ENCODE measurements at regions not wholly inside any gene's neighbourhood (a gene's known extent, or its start where the extent isn't known, plus 50 kb on each side); places are given as distances from the start of the nearest gene placed in this dataset.

DNA sequence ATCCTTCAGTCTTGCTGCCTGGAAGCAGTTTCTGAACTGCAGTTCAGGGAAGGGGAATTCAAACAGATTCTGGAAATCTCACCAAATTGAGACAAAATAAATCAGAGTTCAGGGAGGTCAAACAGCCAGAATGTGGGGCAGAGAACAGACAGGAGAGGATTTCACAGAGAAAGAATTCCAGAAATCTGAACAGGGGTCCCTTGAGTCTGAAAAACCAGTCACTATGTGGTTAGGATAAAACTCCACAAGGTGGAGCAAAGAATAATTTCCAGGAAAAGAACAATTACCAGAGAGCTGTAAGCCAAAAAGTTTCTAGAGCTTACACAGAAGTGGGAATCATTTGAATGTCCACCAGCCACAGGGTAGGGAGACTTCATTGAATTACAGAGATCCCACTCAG is 84.7 kb downstream of the URB2 start:
- H3K4me1 ChIP-seq (ENCODE audit: control insufficient read depth in 5 of 5, insufficient read depth in 5 of 5, low read length in 5 of 5): peaks cover 0 to 20% (median 7%) of the 10 kb centered on the region in 5 donors
- H3K4me3 ChIP-seq (ENCODE audit: low read depth in 1 of 5, low read length in 5 of 5): no peak overlapping the region
- H3K27me3 ChIP-seq (ENCODE audit: control insufficient read depth in 5 of 5, insufficient read depth in 4 of 5, low read length in 5 of 5): no peaks in the 10 kb centered on the region
- H3K9me3 ChIP-seq (ENCODE audit: control insufficient read depth in 5 of 5, low read length in 5 of 5): no peaks in the 10 kb centered on the region
- H3K27ac ChIP-seq (ENCODE audit: low read depth, low read length): peak overlapping the region; percentile 67
- no peaks in the 10 kb centered on the region for H3K36me3 ChIP-seq (ENCODE audit: control insufficient read depth in 5 of 5, insufficient read depth in 5 of 5, low read length in 5 of 5)
- peak overlapping the region in 2 of 5 donors; percentile 4 to 56 for H3K9ac ChIP-seq (ENCODE audit: low read length in 5 of 5)

DNA sequence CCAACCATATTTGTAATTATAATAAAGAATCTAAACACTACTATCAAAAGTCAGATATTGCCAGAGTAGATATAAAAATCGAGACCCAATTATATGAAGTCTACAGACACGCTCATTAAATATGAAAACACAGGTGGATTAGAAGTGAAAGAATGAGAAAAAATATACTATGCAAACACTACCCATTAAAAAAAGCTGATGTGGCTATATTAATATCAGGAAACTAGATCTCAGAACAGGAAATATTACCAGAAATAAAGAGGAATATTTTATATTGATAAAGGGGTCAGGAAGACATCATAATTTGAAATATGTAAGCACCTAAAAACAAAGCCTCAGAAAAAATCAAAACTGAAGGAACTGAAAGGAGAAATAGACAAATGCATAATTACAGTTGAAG is 88.3 kb downstream of the URB2 start:
- H3K9ac ChIP-seq (ENCODE audit: low read length in 5 of 5): no peak overlapping the region
- H3K4me1 ChIP-seq (ENCODE audit: control insufficient read depth in 5 of 5, insufficient read depth in 5 of 5, low read length in 5 of 5): peaks cover 0 to 16% (median 5%) of the 10 kb centered on the region in 5 donors
- no peaks in the 10 kb centered on the region for H3K36me3 ChIP-seq (ENCODE audit: control insufficient read depth in 5 of 5, insufficient read depth in 5 of 5, low read length in 5 of 5)
- H3K27ac ChIP-seq (ENCODE audit: low read depth, low read length): no peak overlapping the region
- H3K4me3 ChIP-seq (ENCODE audit: low read depth in 1 of 5, low read length in 5 of 5): no peak overlapping the region
- H3K27me3 ChIP-seq (ENCODE audit: control insufficient read depth in 5 of 5, insufficient read depth in 4 of 5, low read length in 5 of 5): no peaks in the 10 kb centered on the region
- H3K9me3 ChIP-seq (ENCODE audit: control insufficient read depth in 5 of 5, low read length in 5 of 5): no peaks in the 10 kb centered on the region

DNA sequence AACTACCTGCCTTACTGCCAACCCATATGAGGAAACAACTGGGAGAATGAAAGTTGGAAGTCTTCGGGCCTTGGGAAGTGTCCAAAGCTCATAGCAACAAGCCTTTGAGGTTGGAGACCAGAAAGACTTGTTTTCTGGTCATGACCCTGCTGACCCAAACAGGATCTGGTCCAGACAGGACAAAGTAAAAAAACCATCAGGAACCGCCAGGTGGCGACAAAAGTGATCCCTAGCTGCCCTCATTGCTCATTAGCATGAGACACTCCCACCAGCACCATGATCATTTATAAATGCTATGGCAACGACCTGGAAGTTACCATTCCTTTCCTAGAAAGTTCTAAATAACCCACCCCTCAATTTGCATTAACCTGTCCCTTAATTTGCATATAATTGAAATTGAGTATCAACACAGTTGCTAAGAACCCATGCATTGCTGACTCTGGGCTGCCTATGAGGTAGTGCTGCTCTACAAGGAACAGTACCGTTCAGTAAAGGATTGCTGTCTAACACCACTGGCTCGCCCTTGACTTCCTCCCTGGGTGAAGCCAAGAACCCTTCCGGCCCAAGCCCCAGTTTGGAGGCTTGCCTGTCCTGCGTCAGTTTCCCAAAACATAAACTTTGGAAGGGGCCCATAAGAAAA is 89.0 kb downstream of the URB2 start:
- Histone ChIP-seq H3K36me3 (ENCODE audit: control insufficient read depth in 5 of 5, insufficient read depth in 5 of 5, low read length in 5 of 5) (no peaks in the 10 kb centered on the region), H3K4me1 (ENCODE audit: control insufficient read depth in 5 of 5, insufficient read depth in 5 of 5, low read length in 5 of 5) (peaks cover 0 to 11% (median 2%) of the 10 kb centered on the region in 5 donors), H3K27ac (ENCODE audit: low read depth, low read length) (no peak overlapping the region), H3K9ac (ENCODE audit: low read length in 5 of 5) (no peak overlapping the region), H3K27me3 (ENCODE audit: control insufficient read depth in 5 of 5, insufficient read depth in 4 of 5, low read length in 5 of 5) (no peaks in the 10 kb centered on the region), H3K4me3 (ENCODE audit: low read depth in 1 of 5, low read length in 5 of 5) (no peak overlapping the region), H3K9me3 (ENCODE audit: control insufficient read depth in 5 of 5, low read length in 5 of 5) (no peaks in the 10 kb centered on the region)

DNA sequence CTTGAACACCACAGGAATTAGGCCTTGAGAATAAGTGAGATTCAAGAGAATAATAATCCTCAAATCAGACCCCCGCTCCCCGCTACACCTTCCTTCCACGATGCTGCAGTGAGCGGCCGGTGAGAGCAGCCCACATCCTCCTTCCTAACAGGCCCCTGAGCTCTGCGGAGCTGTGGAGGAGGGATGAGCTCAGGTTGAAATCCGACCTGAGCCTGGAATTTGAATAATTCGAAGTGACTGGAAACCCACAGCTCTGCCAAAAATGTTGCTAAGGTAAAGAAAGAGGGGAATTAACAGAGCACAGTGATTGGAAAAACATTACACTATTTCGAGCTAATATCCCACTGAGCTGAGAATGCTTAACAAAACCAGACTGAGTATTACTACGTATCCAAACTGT is 90.0 kb downstream of the URB2 start:
- H3K27me3 ChIP-seq (ENCODE audit: control insufficient read depth in 5 of 5, insufficient read depth in 4 of 5, low read length in 5 of 5): no peaks in the 10 kb centered on the region

DNA sequence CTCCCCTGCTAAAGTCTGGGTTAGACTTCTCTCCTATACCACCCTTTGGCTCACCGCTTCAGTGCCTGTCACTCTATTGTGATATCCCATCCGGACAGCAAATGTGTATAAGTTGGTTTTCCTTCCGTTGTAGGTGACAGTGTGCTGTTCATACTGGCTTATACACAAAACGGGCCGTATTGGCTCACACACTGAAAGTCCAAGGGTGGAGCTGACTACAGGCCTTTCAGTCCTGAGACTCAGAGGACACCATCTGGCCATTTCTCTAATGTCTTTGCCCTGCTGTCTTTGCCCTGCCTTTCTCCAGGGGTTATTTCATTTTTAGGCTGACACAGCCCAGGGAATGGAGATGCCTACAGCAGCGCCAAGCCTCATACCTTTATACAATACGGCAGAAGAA is 90.7 kb downstream of the URB2 start:
- Histone ChIP-seq H3K36me3 (ENCODE audit: control insufficient read depth in 5 of 5, insufficient read depth in 5 of 5, low read length in 5 of 5) (no peaks in the 10 kb centered on the region), H3K9ac (ENCODE audit: low read length in 5 of 5) (peak overlapping the region in 1 of 5 donors; percentile 6), H3K27ac (ENCODE audit: low read depth, low read length) (no peak overlapping the region), H3K27me3 (ENCODE audit: control insufficient read depth in 5 of 5, insufficient read depth in 4 of 5, low read length in 5 of 5) (no peaks in the 10 kb centered on the region), H3K4me3 (ENCODE audit: low read depth in 1 of 5, low read length in 5 of 5) (no peak overlapping the region), H3K9me3 (ENCODE audit: control insufficient read depth in 5 of 5, low read length in 5 of 5) (peaks cover 0 to 3% (median 2%) of the 10 kb centered on the region in 5 donors), H3K4me1 (ENCODE audit: control insufficient read depth in 5 of 5, insufficient read depth in 5 of 5, low read length in 5 of 5) (peaks cover 0 to 3% (median 0%) of the 10 kb centered on the region in 5 donors)

More for the DNA sequence above, 90.0 kb downstream of the URB2 start:
- Histone ChIP-seq H3K9ac (ENCODE audit: low read length in 5 of 5) (no peak overlapping the region), H3K36me3 (ENCODE audit: control insufficient read depth in 5 of 5, insufficient read depth in 5 of 5, low read length in 5 of 5) (no peaks in the 10 kb centered on the region), H3K4me1 (ENCODE audit: control insufficient read depth in 5 of 5, insufficient read depth in 5 of 5, low read length in 5 of 5) (peaks cover 0 to 4% (median 0%) of the 10 kb centered on the region in 5 donors), H3K27ac (ENCODE audit: low read depth, low read length) (no peak overlapping the region), H3K9me3 (ENCODE audit: control insufficient read depth in 5 of 5, low read length in 5 of 5) (no peaks in the 10 kb centered on the region), H3K4me3 (ENCODE audit: low read depth in 1 of 5, low read length in 5 of 5) (no peak overlapping the region)

DNA sequence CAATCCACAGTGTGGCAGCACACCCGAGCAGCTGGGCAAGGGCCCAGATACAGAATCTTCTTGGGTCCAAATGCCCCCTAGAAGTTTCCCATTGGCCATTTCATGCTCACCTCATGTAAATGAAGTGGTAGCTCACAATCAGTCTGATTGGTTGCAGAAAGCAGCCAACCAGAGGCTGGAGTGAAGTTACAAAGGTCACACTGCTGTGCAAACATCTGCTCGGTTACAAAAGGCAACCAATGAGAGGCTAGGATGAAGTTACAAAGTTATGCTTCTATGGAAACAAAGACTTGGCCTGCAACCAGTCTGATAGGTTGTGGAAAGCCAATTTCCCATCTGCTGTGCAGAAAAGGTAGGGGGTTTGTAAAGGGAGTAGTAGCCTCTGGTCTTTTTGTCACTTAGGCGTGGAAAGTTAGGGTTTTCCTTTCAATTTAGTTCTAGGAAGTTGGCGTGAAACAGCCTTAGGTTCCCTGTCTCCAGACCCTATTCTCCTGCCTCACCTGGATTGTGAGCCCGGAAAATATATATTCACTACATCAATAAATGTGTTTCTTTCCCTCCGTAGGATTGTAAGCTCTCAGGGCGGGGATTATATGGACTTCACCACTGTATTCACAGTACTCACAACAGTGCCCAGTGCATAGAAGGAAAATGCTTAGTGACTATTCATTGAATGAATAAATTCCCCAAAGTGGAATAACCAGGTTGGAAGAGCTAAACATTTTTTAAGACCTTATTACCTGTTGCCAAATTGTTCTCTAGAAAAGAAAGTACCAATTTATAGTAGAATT is 91.9 kb downstream of the URB2 start:
- Histone ChIP-seq H3K9me3 (ENCODE audit: control insufficient read depth in 5 of 5, low read length in 5 of 5) (peaks cover 0 to 7% (median 3%) of the 10 kb centered on the region in 5 donors), H3K36me3 (ENCODE audit: control insufficient read depth in 5 of 5, insufficient read depth in 5 of 5, low read length in 5 of 5) (no peaks in the 10 kb centered on the region), H3K9ac (ENCODE audit: low read length in 5 of 5) (no peak overlapping the region), H3K27ac (ENCODE audit: low read depth, low read length) (no peak overlapping the region), H3K27me3 (ENCODE audit: control insufficient read depth in 5 of 5, insufficient read depth in 4 of 5, low read length in 5 of 5) (no peaks in the 10 kb centered on the region), H3K4me3 (ENCODE audit: low read depth in 1 of 5, low read length in 5 of 5) (no peak overlapping the region), H3K4me1 (ENCODE audit: control insufficient read depth in 5 of 5, insufficient read depth in 5 of 5, low read length in 5 of 5) (peaks cover 0 to 3% (median 0%) of the 10 kb centered on the region in 5 donors)

DNA sequence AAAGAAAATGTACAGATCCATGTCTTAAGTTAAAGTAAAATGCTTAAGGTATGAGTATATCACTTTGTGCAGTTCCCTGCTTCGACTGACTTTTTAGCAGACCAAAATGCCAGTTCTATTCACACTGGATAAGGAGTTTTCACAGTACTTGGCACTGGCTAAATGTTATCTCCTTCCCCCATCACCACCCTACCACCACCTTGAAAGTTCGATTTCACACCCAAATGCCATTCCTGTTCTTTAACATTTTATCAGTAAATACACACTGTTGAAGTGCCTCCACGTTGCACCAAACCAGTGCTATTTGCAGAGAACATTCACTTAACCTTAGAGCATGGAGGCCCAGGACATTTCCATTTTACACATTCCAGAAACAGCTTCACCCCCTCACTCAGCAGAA is 100.0 kb downstream of the URB2 start:
- H3K4me1 ChIP-seq (ENCODE audit: control insufficient read depth in 5 of 5, insufficient read depth in 5 of 5, low read length in 5 of 5): no peaks in the 10 kb centered on the region
- H3K9ac ChIP-seq (ENCODE audit: low read length in 5 of 5): no peak overlapping the region
- H3K27me3 ChIP-seq (ENCODE audit: control insufficient read depth in 5 of 5, insufficient read depth in 4 of 5, low read length in 5 of 5): no peaks in the 10 kb centered on the region
- H3K9me3 ChIP-seq (ENCODE audit: control insufficient read depth in 5 of 5, low read length in 5 of 5): peaks cover 0 to 10% (median 3%) of the 10 kb centered on the region in 5 donors
- no peak overlapping the region for H3K4me3 ChIP-seq (ENCODE audit: low read depth in 1 of 5, low read length in 5 of 5)
- H3K36me3 ChIP-seq (ENCODE audit: control insufficient read depth in 5 of 5, insufficient read depth in 5 of 5, low read length in 5 of 5): no peaks in the 10 kb centered on the region
- no peak overlapping the region for H3K27ac ChIP-seq (ENCODE audit: low read depth, low read length)

DNA sequence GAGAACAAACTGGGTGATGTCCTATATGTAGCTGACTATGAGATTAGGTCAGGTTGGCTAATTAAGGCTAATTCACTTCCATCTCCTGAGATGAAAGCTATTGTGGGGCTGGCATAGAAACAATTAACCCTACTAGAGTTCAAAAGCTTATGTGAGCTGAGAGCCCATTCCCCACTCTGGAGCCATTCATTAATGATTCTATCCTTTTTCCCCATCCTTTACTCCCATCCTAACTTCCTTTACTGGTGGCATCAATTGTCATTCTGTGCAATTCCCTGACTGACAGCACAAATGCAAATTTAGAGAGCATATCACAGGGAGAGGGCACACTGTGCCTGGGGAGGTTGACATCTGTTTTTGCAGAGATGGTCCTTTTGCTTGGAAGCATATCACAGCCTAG is 103.9 kb downstream of the URB2 start:
- no peak overlapping the region for H3K4me3 ChIP-seq (ENCODE audit: low read depth in 1 of 5, low read length in 5 of 5)
- H3K9me3 ChIP-seq (ENCODE audit: control insufficient read depth in 5 of 5, low read length in 5 of 5): peaks cover 0 to 3% (median 0%) of the 10 kb centered on the region in 5 donors
- no peak overlapping the region for H3K27ac ChIP-seq (ENCODE audit: low read depth, low read length)
- no peak overlapping the region for H3K9ac ChIP-seq (ENCODE audit: low read length in 5 of 5)
- H3K36me3 ChIP-seq (ENCODE audit: control insufficient read depth in 5 of 5, insufficient read depth in 5 of 5, low read length in 5 of 5): no peaks in the 10 kb centered on the region
- H3K4me1 ChIP-seq (ENCODE audit: control insufficient read depth in 5 of 5, insufficient read depth in 5 of 5, low read length in 5 of 5): no peaks in the 10 kb centered on the region
- no peaks in the 10 kb centered on the region for H3K27me3 ChIP-seq (ENCODE audit: control insufficient read depth in 5 of 5, insufficient read depth in 4 of 5, low read length in 5 of 5)

DNA sequence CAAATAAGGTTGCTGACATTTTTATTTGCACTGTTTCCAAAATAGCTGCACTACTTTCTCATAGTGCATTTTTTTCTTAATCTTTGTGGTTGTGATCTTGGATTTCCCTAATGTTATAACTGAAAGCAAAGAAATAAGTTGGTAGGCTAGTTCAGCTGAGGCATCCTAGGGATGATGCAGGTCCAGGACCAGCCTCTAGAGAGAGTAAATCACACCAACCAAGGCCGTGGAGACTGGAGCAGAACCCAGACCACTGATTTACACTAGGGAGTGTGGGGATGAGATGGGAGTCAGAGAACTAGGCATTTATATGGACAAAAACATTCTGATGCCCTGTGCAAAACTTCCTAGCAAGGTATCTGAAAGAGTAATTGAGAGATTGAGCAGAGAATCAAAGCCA is 104.5 kb downstream of the URB2 start:
- no peak overlapping the region for H3K4me3 ChIP-seq (ENCODE audit: low read depth in 1 of 5, low read length in 5 of 5)
- H3K36me3 ChIP-seq (ENCODE audit: control insufficient read depth in 5 of 5, insufficient read depth in 5 of 5, low read length in 5 of 5): no peaks in the 10 kb centered on the region
- H3K27ac ChIP-seq (ENCODE audit: low read depth, low read length): no peak overlapping the region
- no peaks in the 10 kb centered on the region for H3K4me1 ChIP-seq (ENCODE audit: control insufficient read depth in 5 of 5, insufficient read depth in 5 of 5, low read length in 5 of 5)
- no peaks in the 10 kb centered on the region for H3K27me3 ChIP-seq (ENCODE audit: control insufficient read depth in 5 of 5, insufficient read depth in 4 of 5, low read length in 5 of 5)
- H3K9ac ChIP-seq (ENCODE audit: low read length in 5 of 5): no peak overlapping the region
- peaks cover 0 to 3% (median 0%) of the 10 kb centered on the region in 5 donors for H3K9me3 ChIP-seq (ENCODE audit: control insufficient read depth in 5 of 5, low read length in 5 of 5)

DNA sequence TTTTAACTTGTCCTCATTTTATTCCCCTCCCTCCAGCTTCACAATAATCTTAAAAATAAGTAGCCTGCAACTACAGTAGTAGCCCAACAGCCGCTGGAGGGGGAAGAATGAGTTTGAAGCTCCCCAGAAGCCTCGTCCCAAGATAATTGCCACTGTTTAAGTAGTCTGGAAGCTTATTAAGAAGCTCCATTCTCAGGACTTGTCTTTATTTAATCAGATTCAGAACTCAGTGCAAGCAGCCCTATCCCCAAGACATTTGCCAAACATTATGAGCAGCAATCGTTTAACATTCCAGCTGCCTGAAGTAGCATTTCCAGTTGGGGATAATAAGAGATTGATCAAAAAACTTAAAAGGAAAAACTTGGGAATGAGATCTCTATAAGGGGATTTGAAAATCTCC is 106.0 kb downstream of the URB2 start:
- no peak overlapping the region for H3K4me3 ChIP-seq (ENCODE audit: low read depth in 1 of 5, low read length in 5 of 5)
- H3K27me3 ChIP-seq (ENCODE audit: control insufficient read depth in 5 of 5, insufficient read depth in 4 of 5, low read length in 5 of 5): no peaks in the 10 kb centered on the region
- no peaks in the 10 kb centered on the region for H3K4me1 ChIP-seq (ENCODE audit: control insufficient read depth in 5 of 5, insufficient read depth in 5 of 5, low read length in 5 of 5)
- no peak overlapping the region for H3K27ac ChIP-seq (ENCODE audit: low read depth, low read length)
- H3K9ac ChIP-seq (ENCODE audit: low read length in 5 of 5): no peak overlapping the region
- no peaks in the 10 kb centered on the region for H3K36me3 ChIP-seq (ENCODE audit: control insufficient read depth in 5 of 5, insufficient read depth in 5 of 5, low read length in 5 of 5)
- peaks cover under 1 to 14% (median 9%) of the 10 kb centered on the region in 5 donors for H3K9me3 ChIP-seq (ENCODE audit: control insufficient read depth in 5 of 5, low read length in 5 of 5)
